ENCODE measurements at regions not wholly inside any gene's neighbourhood (a gene's known extent, or its start where the extent isn't known, plus 50 kb on each side); places are given as distances from the start of the nearest gene placed in this dataset.

- intact Hi-C loops (cut with micrococcal nuclease): no loop called here
- no TSS peak for BruUV-seq (replicated peaks)
- Histone ChIP-seq H3K27me3 (ENCODE audit: control insufficient read depth in 2 of 2, insufficient read depth in 2 of 2, low read length in 2 of 2) (no peaks in the 10 kb centered on the region), H3K36me3 (ENCODE audit: control insufficient read depth in 2 of 2, extremely low read depth in 1 of 2, insufficient read depth in 2 of 2, low read length in 2 of 2) (no peaks in the 10 kb centered on the region), H3K27ac (ENCODE audit: insufficient read depth, low read depth, low read length) (no peak overlapping the region), H3K9ac (replicated peaks; ENCODE audit: extremely low read depth, insufficient read depth, low read length) (no peak overlapping the region), H2AFZ (ENCODE audit: low read depth, low read length) (no peak overlapping the region), H3K4me3 (replicated peaks in 1 of 3; ENCODE audit: insufficient read depth in 1 of 3, low read depth in 1 of 3, low read length in 3 of 3) (no peak overlapping the region), H3K4me2 (ENCODE audit: insufficient read depth, low read length) (no peak overlapping the region), H4K20me1 (replicated peaks; ENCODE audit: control insufficient read depth, extremely low read depth, insufficient read depth, low read length) (no peaks in the 10 kb centered on the region), H3K79me2 (ENCODE audit: control insufficient read depth, insufficient read depth, low read length) (no peaks in the 10 kb centered on the region), H3K4me1 (ENCODE audit: control insufficient read depth, extremely low read depth, insufficient read depth, low read length) (no peaks in the 10 kb centered on the region), H3K9me3 (replicated peaks; ENCODE audit: control insufficient read depth, insufficient read depth, low read length) (no peaks in the 10 kb centered on the region), H3K9me1 (replicated peaks; ENCODE audit: control insufficient read depth, extremely low read depth, insufficient read depth, low read length) (no peaks in the 10 kb centered on the region)
- POLR2A ChIA-PET: no interaction called here
- dilution Hi-C loops (cut with MboI; ENCODE audit: extremely low pct_ligation_motif_present, low sequenced_read_pairs): no loop called here
- TF ChIP-seq MAX (IDR thresholded peaks at IDR 0.05; ENCODE audit: insufficient read depth, insufficient read length): no peak
- TF ChIP-seq POLR2A (IDR thresholded peaks at IDR 0.05; ENCODE audit: low read depth, low read length): no peak
- TF ChIP-seq FOS (IDR thresholded peaks at IDR 0.05; ENCODE audit: borderline replicate concordance, insufficient read depth, low read length): no peak
- TF ChIP-seq GATA2 (IDR thresholded peaks at IDR 0.05; ENCODE audit: insufficient read depth, insufficient read length, low read depth, low read length): no peak
- no peak for TF ChIP-seq EZH2 (IDR thresholded peaks at IDR 0.05; ENCODE audit: borderline replicate concordance, low read depth, low read length, severe bottlenecking)
- TF ChIP-seq POLR2AphosphoS5 (IDR thresholded peaks at IDR 0.05; ENCODE audit: insufficient read depth, low read depth, low read length): no peak
- no peak for TF ChIP-seq CTCF (IDR thresholded peaks at IDR 0.05; ENCODE audit: extremely low read depth in 1 of 2, insufficient read depth in 1 of 2, low read depth in 1 of 2, low read length in 2 of 2)
- TF ChIP-seq JUN (IDR thresholded peaks at IDR 0.05; ENCODE audit: borderline replicate concordance, insufficient read depth, insufficient read length, low read depth): no peak
- TF ChIP-seq MYC (IDR thresholded peaks at IDR 0.05; ENCODE audit: low read depth, low read length): no peak
- CTCF ChIA-PET: no interaction called here
- DNase-seq (ENCODE audit: low read depth, low spot score) (no peak), FAIRE-seq (no peak)
These were observed 739.2 kb downstream of the KCTD8 start for GRCh38 chr4:43709443-43709842.
